ENCODE measurements at regions not wholly inside any gene's neighbourhood (a gene's known extent, or its start where the extent isn't known, plus 50 kb on each side); places are given as distances from the start of the nearest gene placed in this dataset.

DNA sequence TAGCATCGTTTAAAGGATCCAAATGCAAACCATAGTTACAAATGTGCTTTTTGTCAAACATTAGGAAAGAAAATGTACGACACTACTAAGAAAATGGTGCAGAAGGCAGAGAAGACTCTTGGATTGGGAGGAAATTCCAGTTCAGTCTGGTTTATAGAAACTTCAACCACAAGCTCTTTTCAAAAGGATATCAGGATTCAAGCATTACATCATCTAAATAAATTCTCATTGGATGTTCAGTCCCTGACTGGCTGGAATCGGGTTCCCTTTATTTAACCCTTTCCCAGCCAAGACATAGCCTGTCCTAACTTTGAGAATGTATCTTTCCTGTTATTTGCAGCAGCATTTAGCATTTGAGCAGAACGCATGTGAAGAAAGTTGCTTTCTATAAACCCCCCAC, 184.6 kb downstream of the LMO4 start:
- TF ChIP-seq, protein P1, sequence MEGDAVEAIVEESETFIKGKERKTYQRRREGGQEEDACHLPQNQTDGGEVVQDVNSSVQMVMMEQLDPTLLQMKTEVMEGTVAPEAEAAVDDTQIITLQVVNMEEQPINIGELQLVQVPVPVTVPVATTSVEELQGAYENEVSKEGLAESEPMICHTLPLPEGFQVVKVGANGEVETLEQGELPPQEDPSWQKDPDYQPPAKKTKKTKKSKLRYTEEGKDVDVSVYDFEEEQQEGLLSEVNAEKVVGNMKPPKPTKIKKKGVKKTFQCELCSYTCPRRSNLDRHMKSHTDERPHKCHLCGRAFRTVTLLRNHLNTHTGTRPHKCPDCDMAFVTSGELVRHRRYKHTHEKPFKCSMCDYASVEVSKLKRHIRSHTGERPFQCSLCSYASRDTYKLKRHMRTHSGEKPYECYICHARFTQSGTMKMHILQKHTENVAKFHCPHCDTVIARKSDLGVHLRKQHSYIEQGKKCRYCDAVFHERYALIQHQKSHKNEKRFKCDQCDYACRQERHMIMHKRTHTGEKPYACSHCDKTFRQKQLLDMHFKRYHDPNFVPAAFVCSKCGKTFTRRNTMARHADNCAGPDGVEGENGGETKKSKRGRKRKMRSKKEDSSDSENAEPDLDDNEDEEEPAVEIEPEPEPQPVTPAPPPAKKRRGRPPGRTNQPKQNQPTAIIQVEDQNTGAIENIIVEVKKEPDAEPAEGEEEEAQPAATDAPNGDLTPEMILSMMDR (IDR thresholded peaks at IDR 0.05), result no peak
- TF ChIP-seq POLR2A (IDR thresholded peaks at IDR 0.05), result no peak

Measured in body of pancreas (tissue), 4 donors.